Liver (tissue), 8 donors: ENCODE measurements at regions not wholly inside any gene's neighbourhood (a gene's known extent, or its start where the extent isn't known, plus 50 kb on each side); places are given as distances from the start of the nearest gene placed in this dataset.
A peak's percentile ranks its signal among the peaks of the same experiment; 100 is the strongest.

Source experiments
- DNase-seq: peaks from one replicate; pipeline ENCODE4 v3.0.0-alpha.2; 2017; ENCODE audit warnings: low spot score
- H3K27ac ChIP-seq, 2 donors: one replicate each; pipeline ENCODE4 v1.7.0; 2013; ENCODE audit warnings: inconsistent platforms in 2 of 2, low read length in 2 of 2, control low read depth in 1 of 2, low read depth in 1 of 2, mild to moderate bottlenecking in 1 of 2
- H3K27me3 ChIP-seq, 4 donors: one replicate each; pipeline versions ENCODE4 v1.6.1 to v1.7.0; 2013; ENCODE audit warnings: low read length in 3 of 4, inconsistent platforms in 1 of 4, mild to moderate bottlenecking in 1 of 4, moderate library complexity in 1 of 4; ENCODE audit not compliant: control insufficient read depth in 4 of 4, insufficient read depth in 4 of 4
- H3K36me3 ChIP-seq, 4 donors: one replicate each; pipeline versions ENCODE4 v1.6.1 to v1.7.0; 2013; ENCODE audit warnings: low read length in 3 of 4, mild to moderate bottlenecking in 3 of 4, low read depth in 1 of 4, moderate library complexity in 1 of 4; ENCODE audit not compliant: control insufficient read depth in 4 of 4, insufficient read depth in 3 of 4
- H3K4me1 ChIP-seq, 4 donors: one replicate each; pipeline versions ENCODE4 v1.6.1 to v1.7.0; 2013; ENCODE audit warnings: low read length in 3 of 4, mild to moderate bottlenecking in 3 of 4, moderate library complexity in 1 of 4; ENCODE audit not compliant: control insufficient read depth in 4 of 4, insufficient read depth in 4 of 4
- H3K4me3 ChIP-seq, 3 donors: one replicate each; pipeline versions ENCODE4 v1.6.1 to v1.7.0; 2013; ENCODE audit warnings: low read length in 3 of 3, control low read depth in 1 of 3, low read depth in 1 of 3, mild to moderate bottlenecking in 1 of 3
- H3K9ac ChIP-seq, 2 donors: one replicate each; pipeline ENCODE4 v1.7.0; 2013; ENCODE audit warnings: low read length in 2 of 2, mild to moderate bottlenecking in 2 of 2, moderate library complexity in 2 of 2, control low read depth in 1 of 2, low read depth in 1 of 2
- H3K9me3 ChIP-seq, 4 donors: one replicate each; pipeline versions ENCODE4 v1.6.1 to v1.7.0; 2013; ENCODE audit warnings: low read length in 3 of 4; ENCODE audit not compliant: control insufficient read depth in 4 of 4
- CTCF ChIP-seq: fragments of 150-350 bp; IDR thresholded peaks from 2 replicates; pipeline ENCODE4 v1.5.1; 2017; ENCODE audit warnings: improper control_type of control experiment, low read depth, low read length; ENCODE audit not compliant: missing input control
- EGR1 ChIP-seq, 2 donors: IDR thresholded peaks; 2 replicates each; pipeline ENCODE4 v1.6.1; 2016 to 2018; ENCODE audit warnings: antibody characterized with exemption in 2 of 2, low read depth in 2 of 2
- FOXA1 ChIP-seq: IDR thresholded peaks from 2 replicates; pipeline ENCODE4 v1.6.1; 2016; ENCODE audit warnings: antibody characterized with exemption
- FOXA2 ChIP-seq: IDR thresholded peaks from 2 replicates; pipeline ENCODE4 v1.6.1; 2016; ENCODE audit warnings: antibody characterized with exemption
- GABPA ChIP-seq, 2 donors: IDR thresholded peaks in 1 of 2; conservative IDR thresholded peaks in 1 of 2; 2 replicates each; pipeline ENCODE4 v1.6.1; 2016; ENCODE audit warnings: antibody characterized with exemption in 2 of 2, mild to moderate bottlenecking in 1 of 2, moderate library complexity in 1 of 2
- HNF4A ChIP-seq, 2 donors: conservative IDR thresholded peaks; 2 replicates each; pipeline ENCODE4 v1.6.1; 2016; ENCODE audit warnings: antibody characterized with exemption in 2 of 2, mild to moderate bottlenecking in 2 of 2
- HNF4G ChIP-seq: IDR thresholded peaks from 2 replicates; pipeline ENCODE4 v1.6.1; 2016; ENCODE audit warnings: antibody characterized with exemption
- JUND ChIP-seq, 2 donors: IDR thresholded peaks; 2 replicates each; pipeline ENCODE4 v1.6.1; 2016; ENCODE audit warnings: antibody characterized with exemption in 2 of 2
- MAX ChIP-seq: IDR thresholded peaks from 2 replicates; pipeline ENCODE4 v1.6.1; 2016; ENCODE audit warnings: antibody characterized with exemption
- NR2F2 ChIP-seq: IDR thresholded peaks from 2 replicates; pipeline ENCODE4 v1.6.1; 2016; ENCODE audit warnings: antibody characterized with exemption
- RAD21 ChIP-seq, 2 donors: IDR thresholded peaks; 2 replicates each; pipeline ENCODE4 v1.6.1; 2016; ENCODE audit warnings: antibody characterized with exemption in 2 of 2, mild to moderate bottlenecking in 2 of 2
- REST ChIP-seq: IDR thresholded peaks from 2 replicates; pipeline ENCODE4 v1.6.1; 2016; ENCODE audit warnings: antibody characterized with exemption, mild to moderate bottlenecking
- RXRA ChIP-seq, 2 donors: IDR thresholded peaks; 2 replicates each; pipeline ENCODE4 v1.6.1; 2017 to 2018; ENCODE audit warnings: antibody characterized with exemption in 2 of 2, mild to moderate bottlenecking in 1 of 2
- SP1 ChIP-seq: IDR thresholded peaks from 2 replicates; pipeline ENCODE4 v1.6.1; 2018; ENCODE audit warnings: antibody characterized with exemption, mild to moderate bottlenecking
- TAF1 ChIP-seq: conservative IDR thresholded peaks from 2 replicates; pipeline ENCODE4 v1.6.1; 2016; ENCODE audit warnings: antibody characterized with exemption, mild to moderate bottlenecking
- YY1 ChIP-seq: IDR thresholded peaks from 2 replicates; pipeline ENCODE4 v1.6.1; 2016; ENCODE audit warnings: antibody characterized with exemption, mild to moderate bottlenecking
- ZBTB33 ChIP-seq: IDR thresholded peaks from 2 replicates; pipeline ENCODE4 v1.6.1; 2016; ENCODE audit warnings: antibody characterized with exemption
- WGBS: extraction: QIAGEN DNeasy Blood & Tissue Kit; methylation state at CpG from one replicate; pipeline ENCODE4 v1.1.7; 2013; 5-methylcytosine and 5-hydroxymethylcytosine counted together
- donor health status: healthy.
- donor health status: healthy.
- donor health status: healthy.
- donor health status: healthy.
- donor health status: healthy.

GRCh38 chr3:194255252-194256039 is 95.7 kb downstream of the CPN2 start:
- TF ChIP-seq FOXA1 (no peak), YY1 (no peak), FOXA2 (no peak), RXRA (IDR thresholded peaks at IDR 0.05) (peak in 1 of 2 donors; percentile 39), RAD21 (IDR thresholded peaks at IDR 0.05) (peak; percentile 13 to 57), SP1 (peak; percentile 49), HNF4A (conservative IDR thresholded peaks at IDR 0.05) (no peak), CTCF (peak; percentile 9), ZBTB33 (no peak), MAX (peak; percentile 50), REST (no peak), NR2F2 (peak; percentile 87), HNF4G (no peak), JUND (IDR thresholded peaks at IDR 0.05) (no peak), GABPA (IDR thresholded peaks at IDR 0.05 in 1 of 2, conservative IDR thresholded peaks at IDR 0.05 in 1 of 2) (no peak), EGR1 (IDR thresholded peaks at IDR 0.05; ENCODE audit: low read depth in 2 of 2) (no peak), TAF1 (no peak)
- H3K27ac ChIP-seq, result no peak overlapping the region
- DNase-seq, result peak; percentile 68
- no peaks in the 10 kb centered on the region for H3K36me3 ChIP-seq
- 65% methylated on average over 19 of the region's 19 CpGs for WGBS
- peaks cover 2 to 11% (median 7%) of the 10 kb centered on the region in 4 donors for H3K4me1 ChIP-seq
- no peak overlapping the region for H3K4me3 ChIP-seq
- no peaks in the 10 kb centered on the region for H3K9me3 ChIP-seq
- H3K27me3 ChIP-seq, result no peaks in the 10 kb centered on the region
- H3K9ac ChIP-seq, result peak overlapping the region in 1 of 2 donors; percentile 33
